Brain pericyte (primary cell): ENCODE measurements at regions not wholly inside any gene's neighbourhood (a gene's known extent, or its start where the extent isn't known, plus 50 kb on each side); places are given as distances from the start of the nearest gene placed in this dataset.

ENCODE experiments used
- DNase-seq: peaks from one replicate; pipeline ENCODE4 v3.0.0-alpha.2; 2012; ENCODE audit warnings: low read depth, low spot score

DNA sequence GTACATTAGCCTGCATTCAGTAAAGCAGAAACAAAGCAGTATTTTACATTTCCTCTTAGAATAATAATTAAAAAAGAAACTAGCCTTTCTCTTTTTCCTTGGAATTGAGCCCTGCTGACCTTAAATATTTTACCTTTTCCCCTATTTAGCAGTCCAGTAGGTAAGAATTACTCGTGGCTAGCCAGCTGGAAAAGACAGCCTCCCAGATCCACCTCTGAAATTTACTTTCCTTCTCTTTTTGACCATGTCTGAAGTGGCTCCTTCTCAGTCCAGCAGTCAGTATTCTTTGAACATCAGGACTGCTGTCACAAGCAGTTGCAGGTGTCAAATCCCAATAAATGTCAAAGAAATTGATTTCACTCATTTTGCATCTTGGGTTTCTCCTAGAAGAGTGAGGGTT is 311.5 kb upstream of the DCBLD2 start:
- DNase-seq: no peak

DNA sequence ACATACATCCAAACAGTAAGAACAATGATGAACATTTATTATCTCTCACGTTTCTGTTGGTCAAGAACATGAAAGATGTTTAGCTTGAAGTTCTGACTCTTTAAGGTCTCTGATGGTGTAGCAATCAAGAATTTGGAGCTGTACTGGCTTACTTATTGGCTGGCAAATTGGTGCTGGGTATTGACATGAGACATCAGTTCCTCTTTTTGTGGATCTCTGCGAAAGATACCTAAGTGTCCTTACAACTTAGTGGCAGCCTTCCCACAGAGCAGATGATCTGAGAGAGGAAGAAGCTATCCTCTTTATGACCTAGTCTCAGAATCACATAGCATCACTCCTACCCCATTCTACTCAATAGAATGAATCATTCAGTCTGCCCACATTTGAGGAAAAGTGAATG is 309.8 kb upstream of the DCBLD2 start:
- no peak for DNase-seq

DNA sequence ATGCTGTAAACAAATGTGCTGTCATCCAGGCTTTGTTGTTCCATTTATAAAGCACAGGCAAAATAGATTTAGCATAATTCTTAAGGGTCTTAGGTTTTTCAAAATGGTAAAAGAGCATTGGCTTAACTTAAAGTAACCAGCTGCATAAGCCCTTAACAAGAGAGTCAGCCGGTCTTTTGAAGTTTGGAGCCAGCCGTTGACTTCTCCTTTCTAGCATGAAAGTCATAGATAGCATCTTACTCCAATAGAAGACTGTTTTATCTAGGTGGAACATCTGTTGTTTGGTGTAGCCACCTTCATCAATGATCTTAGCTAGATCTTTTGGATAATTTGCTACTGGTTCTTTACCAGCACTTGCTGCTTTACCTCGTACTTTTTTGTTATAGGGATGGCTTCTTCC is 297.5 kb upstream of the DCBLD2 start:
- no peak for DNase-seq

GRCh38 chr3:99191186-99191585 is 289.7 kb upstream of the DCBLD2 start:
- DNase-seq: no peak

DNA sequence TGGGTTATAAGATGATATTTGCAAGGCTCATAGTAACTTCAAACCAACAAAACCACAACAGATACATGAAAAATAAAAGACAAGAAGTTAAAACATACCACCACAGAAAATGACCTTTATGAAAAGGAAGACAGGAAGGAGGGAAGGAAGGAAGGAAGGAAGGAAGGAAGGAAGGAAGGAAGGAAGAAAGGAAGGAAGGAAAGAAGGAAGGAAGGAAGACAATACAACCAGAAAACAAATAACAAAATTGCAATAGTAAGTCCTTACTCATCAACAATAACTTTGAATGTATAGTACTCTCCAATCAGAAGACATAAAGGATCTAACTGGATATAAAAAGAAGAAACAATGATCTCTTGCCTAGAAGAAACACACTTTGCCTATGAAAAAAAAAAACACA is 287.4 kb upstream of the DCBLD2 start:
- DNase-seq: no peak

- DNase-seq: no peak
Observed at GRCh38 chr3:99186016-99186415, 284.5 kb upstream of the DCBLD2 start.

GRCh38 chr3:99176169-99176964 is 274.9 kb upstream of the DCBLD2 start:
- DNase-seq: no peak

- DNase-seq: no peak
Observed at GRCh38 chr3:99175276-99175812, 273.8 kb upstream of the DCBLD2 start.

DNA sequence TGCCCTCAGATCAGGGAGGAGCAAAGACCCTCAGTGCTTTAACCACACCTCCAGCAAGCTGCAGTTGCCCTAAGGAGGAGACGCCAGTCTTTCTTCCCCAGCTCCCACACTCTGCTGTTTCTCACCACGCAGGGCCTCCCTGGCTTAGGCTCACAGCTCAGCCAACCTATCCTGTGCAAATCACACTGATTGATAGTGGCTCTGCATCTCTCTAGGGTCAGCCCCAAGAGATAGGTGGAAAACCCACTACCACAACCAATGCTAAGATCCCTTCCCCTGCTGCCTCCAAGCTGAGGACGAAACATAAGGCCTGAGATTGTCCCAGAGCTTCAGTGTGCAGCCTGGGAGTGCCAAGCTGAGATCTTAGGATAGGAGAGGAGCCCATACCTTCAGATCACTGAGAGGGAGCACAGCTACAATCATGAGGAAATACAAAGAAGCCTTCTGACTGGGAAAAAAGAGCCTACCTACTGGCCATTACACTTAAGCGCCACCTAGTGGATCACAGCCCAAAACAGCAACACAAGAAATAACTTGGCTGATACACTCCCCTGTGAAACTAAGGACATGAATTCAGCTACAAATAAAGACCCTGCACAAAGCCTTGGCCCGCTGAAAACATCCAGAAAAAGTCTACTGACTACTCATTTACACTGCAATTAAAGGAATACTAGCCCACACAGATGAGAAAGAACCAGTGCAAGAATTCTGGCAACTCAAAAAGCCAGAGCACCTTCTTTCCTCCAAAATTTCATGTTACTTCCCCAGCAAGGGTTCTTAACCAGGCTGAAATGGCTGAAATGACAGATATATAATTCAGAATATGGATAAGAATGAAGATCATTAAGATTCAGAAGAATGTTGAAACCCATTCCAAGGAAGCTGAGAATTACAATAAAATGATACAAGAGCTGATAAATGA is 271.5 kb upstream of the DCBLD2 start:
- DNase-seq: peak; percentile 30

DNA sequence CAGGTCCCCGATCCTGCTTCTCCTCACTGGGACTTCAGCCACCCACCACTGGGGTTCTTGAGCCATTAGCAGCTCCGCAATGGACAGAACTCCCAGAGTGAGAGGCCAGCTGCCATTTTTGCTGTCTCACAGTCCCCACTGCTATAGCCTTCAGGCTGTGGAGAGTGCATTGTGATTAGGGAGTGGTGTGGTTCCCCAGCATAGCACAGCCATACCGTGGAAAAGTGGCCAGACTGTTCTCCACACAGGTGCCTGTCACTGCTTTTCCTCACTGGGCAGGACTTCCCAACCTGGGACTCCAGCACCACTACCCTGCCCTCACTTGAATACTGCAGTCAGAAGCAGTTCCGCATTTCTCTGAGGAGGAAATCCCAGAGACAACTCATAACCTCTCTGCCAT is 270.3 kb upstream of the DCBLD2 start:
- no peak for DNase-seq

GRCh38 chr3:99170867-99171517 is 269.5 kb upstream of the DCBLD2 start:
- DNase-seq: no peak

DNA sequence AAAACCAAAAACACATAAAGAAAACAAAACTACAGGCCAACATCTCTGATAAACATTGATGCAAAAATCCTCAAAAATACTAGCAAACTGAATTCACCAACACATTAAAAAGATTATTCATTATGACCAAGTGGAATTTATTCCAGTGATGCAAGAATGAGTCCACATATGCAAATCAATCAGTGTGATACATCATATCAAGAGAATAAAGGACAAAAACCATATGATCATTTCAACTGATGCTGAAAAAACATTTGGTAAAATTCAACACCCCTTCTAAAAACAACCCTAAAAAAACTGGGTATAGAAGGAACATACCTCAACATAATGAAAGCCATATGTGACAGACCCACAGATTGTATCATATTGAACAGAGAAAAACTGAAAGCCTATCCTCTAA is 265.6 kb upstream of the DCBLD2 start:
- no peak for DNase-seq

GRCh38 chr3:99163314-99163713 is 261.8 kb upstream of the DCBLD2 start:
- DNase-seq: no peak

- DNase-seq: no peak
Observed at GRCh38 chr3:99159220-99159762, 257.8 kb upstream of the DCBLD2 start.

GRCh38 chr3:99145031-99145430 is 243.5 kb upstream of the DCBLD2 start:
- no peak for DNase-seq

DNA sequence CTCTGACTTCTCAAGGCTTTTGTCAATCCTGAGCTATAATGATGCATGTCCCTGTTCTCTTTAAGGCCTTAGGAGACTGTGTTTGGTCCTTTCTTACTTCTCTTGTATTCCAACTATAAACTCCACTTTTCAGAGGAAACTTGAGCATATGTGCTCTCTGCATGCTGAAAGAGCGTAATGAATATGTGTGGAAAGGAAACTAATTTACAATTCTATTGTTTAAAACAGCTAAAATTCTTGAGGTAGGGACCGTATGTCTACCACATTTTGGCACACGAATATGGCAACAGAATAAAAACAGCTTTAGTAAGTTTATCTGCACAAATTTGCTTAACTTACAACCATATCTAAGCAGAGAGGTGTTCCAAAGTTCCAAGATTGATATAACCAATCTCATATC is 242.0 kb upstream of the DCBLD2 start:
- DNase-seq: no peak

DNA sequence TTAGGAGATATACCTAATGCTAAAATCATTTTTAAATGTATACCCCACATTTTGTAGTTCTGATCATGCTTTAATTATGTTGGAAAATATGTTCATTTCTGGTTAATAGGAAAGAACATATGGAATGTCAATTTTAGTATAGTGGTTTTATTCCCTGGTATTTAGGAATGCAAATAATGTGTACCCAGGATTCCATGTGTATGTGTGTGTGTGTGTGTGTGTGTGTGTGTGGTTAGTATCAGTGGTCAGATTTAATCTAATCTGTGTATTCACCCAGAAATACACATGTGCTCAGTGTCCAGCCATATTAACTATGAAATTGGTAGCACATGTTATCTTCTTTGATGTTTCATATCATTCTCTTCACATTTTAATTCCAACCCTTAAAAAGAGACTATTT is 233.5 kb upstream of the DCBLD2 start:
- no peak for DNase-seq

GRCh38 chr3:99131876-99132275 is 230.4 kb upstream of the DCBLD2 start:
- DNase-seq: no peak

DNA sequence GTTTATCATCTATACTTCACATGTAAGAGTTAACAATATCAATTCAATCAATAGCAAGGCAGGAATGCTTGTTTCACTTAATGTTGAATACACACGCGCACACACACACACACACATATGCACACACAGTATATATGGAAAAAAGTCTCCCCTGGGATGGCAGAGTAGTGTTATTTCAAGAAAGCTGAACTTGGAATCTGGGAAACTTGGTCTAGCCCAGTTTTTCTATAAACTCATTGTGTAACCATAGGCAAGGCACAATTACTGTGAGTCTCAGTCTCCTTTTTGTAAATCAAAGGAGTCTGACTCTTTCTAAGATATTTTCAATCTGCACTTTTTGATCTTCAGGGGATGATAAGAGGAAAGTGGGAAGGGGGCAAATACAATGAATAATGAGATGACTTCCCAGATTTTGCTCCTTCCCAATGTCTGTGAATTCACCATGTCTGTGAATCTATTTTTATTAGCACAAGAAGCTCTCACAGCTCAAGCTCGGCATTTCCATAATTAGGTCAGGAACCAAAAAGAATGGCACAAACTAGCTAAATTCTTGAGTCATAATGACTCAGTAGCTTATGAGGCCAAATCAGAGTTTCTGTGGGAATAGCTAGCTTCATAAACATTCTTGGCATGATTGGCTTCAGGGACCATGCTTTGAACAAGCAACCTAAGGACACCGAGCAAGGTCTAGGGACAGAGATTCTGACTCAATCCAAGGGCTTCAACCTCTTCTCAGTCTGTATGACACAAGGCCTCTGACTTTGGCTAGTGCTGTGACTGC is 227.4 kb upstream of the DCBLD2 start:
- DNase-seq: no peak

GRCh38 chr3:99128235-99128634 is 226.7 kb upstream of the DCBLD2 start:
- DNase-seq: no peak

- no peak for DNase-seq
Observed at GRCh38 chr3:99126316-99126715, 224.8 kb upstream of the DCBLD2 start.
